ENCODE measurements at regions not wholly inside any gene's neighbourhood (a gene's known extent, or its start where the extent isn't known, plus 50 kb on each side); places are given as distances from the start of the nearest gene placed in this dataset.

GRCh38 chr2:222050981-222051380, 247.8 kb downstream of the PAX3 start:
- TF ChIP-seq, protein P1, sequence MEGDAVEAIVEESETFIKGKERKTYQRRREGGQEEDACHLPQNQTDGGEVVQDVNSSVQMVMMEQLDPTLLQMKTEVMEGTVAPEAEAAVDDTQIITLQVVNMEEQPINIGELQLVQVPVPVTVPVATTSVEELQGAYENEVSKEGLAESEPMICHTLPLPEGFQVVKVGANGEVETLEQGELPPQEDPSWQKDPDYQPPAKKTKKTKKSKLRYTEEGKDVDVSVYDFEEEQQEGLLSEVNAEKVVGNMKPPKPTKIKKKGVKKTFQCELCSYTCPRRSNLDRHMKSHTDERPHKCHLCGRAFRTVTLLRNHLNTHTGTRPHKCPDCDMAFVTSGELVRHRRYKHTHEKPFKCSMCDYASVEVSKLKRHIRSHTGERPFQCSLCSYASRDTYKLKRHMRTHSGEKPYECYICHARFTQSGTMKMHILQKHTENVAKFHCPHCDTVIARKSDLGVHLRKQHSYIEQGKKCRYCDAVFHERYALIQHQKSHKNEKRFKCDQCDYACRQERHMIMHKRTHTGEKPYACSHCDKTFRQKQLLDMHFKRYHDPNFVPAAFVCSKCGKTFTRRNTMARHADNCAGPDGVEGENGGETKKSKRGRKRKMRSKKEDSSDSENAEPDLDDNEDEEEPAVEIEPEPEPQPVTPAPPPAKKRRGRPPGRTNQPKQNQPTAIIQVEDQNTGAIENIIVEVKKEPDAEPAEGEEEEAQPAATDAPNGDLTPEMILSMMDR (IDR thresholded peaks at IDR 0.05; ENCODE audit: low read depth, low read length), result no peak
- no peak for TF ChIP-seq EZH2phosphoT487 (IDR thresholded peaks at IDR 0.05; ENCODE audit: low read depth)
